Keratinocyte (primary cell): ENCODE measurements at regions not wholly inside any gene's neighbourhood (a gene's known extent, or its start where the extent isn't known, plus 50 kb on each side); places are given as distances from the start of the nearest gene placed in this dataset.

ENCODE experiments used
- DNase-seq: peaks from one replicate; pipeline ENCODE4 v3.0.0-alpha.2; 2011; ENCODE audit warnings: low read depth, missing footprints, low spot score
- FAIRE-seq: peaks from 2 replicates; lab custom pipeline; 2011; peaks lifted over from hg19 to GRCh38; lab: Jason Lieb, UNC
- H2AFZ ChIP-seq: 2 replicates; pipeline ENCODE4 v1.6.0; 2012; ENCODE audit warnings: low read length, control low read depth, inconsistent platforms; ENCODE audit not compliant: control insufficient read depth
- H3K27ac ChIP-seq: 2 replicates; pipeline ENCODE4 v1.5.1; 2011; ENCODE audit warnings: low read length; ENCODE audit not compliant: control insufficient read depth, insufficient read depth
- H3K27me3 ChIP-seq: 3 replicates; pipeline ENCODE4 v1.6.0; 2011; ENCODE audit warnings: low read length; ENCODE audit not compliant: control insufficient read depth, insufficient read depth; ENCODE audit errors: extremely low read depth
- H3K36me3 ChIP-seq, 2 experiments: 2 replicates in 1 of 2; 3 replicates in 1 of 2; pipeline ENCODE4 v1.5.1; 2011; ENCODE audit warnings: low read length in 2 of 2, mild to moderate bottlenecking in 1 of 2; ENCODE audit not compliant: control insufficient read depth in 2 of 2, insufficient read depth in 2 of 2; ENCODE audit errors: extremely low read depth in 1 of 2
- H3K4me1 ChIP-seq: 3 replicates; pipeline ENCODE4 v1.5.1; 2011; ENCODE audit warnings: low read length; ENCODE audit not compliant: control insufficient read depth, insufficient read depth; ENCODE audit errors: extremely low read depth
- H3K4me2 ChIP-seq: 3 replicates; pipeline ENCODE4 v1.6.0; 2011; ENCODE audit warnings: low read depth, low read length; ENCODE audit not compliant: control insufficient read depth, insufficient read depth; ENCODE audit errors: extremely low read depth
- H3K4me3 ChIP-seq, 3 experiments: fragments of 200-600 bp in 1 of 3; sonication (generic) in 1 of 3; 2 replicates in 2 of 3; 3 replicates in 1 of 3; pipeline ENCODE4 v1.5.1; 2011 to 2016; ENCODE audit warnings: low read length in 3 of 3, mild to moderate bottlenecking in 3 of 3, control low read depth in 2 of 3, inconsistent platforms in 1 of 3, low read depth in 1 of 3, mixed read lengths in 1 of 3, mixed run types in 1 of 3, moderate library complexity in 1 of 3; ENCODE audit not compliant: control insufficient read depth in 2 of 3, insufficient read depth in 2 of 3; ENCODE audit errors: extremely low read depth in 1 of 3
- H3K79me2 ChIP-seq: 2 replicates; pipeline ENCODE4 v1.6.0; 2012; ENCODE audit warnings: low read length; ENCODE audit not compliant: control insufficient read depth, insufficient read depth
- H3K9ac ChIP-seq: 3 replicates; pipeline ENCODE4 v1.6.0; 2011; ENCODE audit warnings: low read length; ENCODE audit not compliant: control insufficient read depth, insufficient read depth; ENCODE audit errors: extremely low read depth
- H3K9me1 ChIP-seq: 3 replicates; pipeline ENCODE4 v1.6.0; 2011; ENCODE audit warnings: low read length; ENCODE audit not compliant: control insufficient read depth, insufficient read depth; ENCODE audit errors: extremely low read depth
- H3K9me3 ChIP-seq: 2 replicates; pipeline ENCODE4 v1.5.1; 2012; ENCODE audit warnings: low read depth, low read length; ENCODE audit not compliant: control insufficient read depth
- H4K20me1 ChIP-seq: 3 replicates; pipeline ENCODE4 v1.6.0; 2011; ENCODE audit warnings: low read length; ENCODE audit not compliant: control insufficient read depth, insufficient read depth; ENCODE audit errors: extremely low read depth
- EZH2 ChIP-seq: IDR thresholded peaks from one replicate; pipeline ENCODE4 v1.6.1; 2012; ENCODE audit warnings: inconsistent platforms, mild to moderate bottlenecking, low read length, moderate library complexity
- dilution Hi-C: fragments of 300-500 bp; cut with MboI; formaldehyde crosslinking; loops from one replicate; pipeline ENCODE4 v1.7.0; 2020; ENCODE audit warnings: low sequenced_read_pairs; ENCODE audit not compliant: extremely low pct_ligation_motif_present
- TF ChIP-seq, protein P1 (sequence below), 3 experiments: IDR thresholded peaks in 1 of 3; conservative IDR thresholded peaks in 1 of 3; optimal IDR thresholded peaks in 1 of 3; 2 replicates in 2 of 3; 3 replicates in 1 of 3; pipeline versions ENCODE3 to v1.5.1; 2011; ENCODE audit warnings: low read length in 3 of 3, mild to moderate bottlenecking in 3 of 3, moderate library complexity in 2 of 3, control low read depth in 1 of 3, inconsistent platforms in 1 of 3; ENCODE audit not compliant: insufficient read depth in 2 of 3; ENCODE audit errors: extremely low read depth in 1 of 3

DNA sequence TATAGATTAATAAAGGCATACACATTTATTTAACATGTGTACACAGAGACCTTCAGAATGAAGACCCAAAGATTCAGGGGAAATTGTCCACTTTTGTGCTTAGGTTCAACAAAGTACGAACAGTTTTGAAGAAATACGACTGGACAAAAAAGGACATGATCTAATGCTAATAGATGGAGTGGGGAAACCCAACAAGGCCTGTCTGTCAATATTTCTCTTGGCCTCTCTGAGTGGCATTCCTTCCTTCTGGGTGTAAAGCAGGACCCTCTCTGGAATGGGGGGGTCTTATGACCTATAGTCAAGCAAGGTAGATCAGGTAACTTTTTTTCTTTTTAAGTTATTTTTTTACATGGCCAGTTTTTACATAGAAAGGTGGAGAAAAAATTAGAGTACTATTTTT, 222.3 kb upstream of the IGFBP3 start:
- Histone ChIP-seq H3K79me2 (no peaks in the 10 kb centered on the region), H3K4me3 (no peak overlapping the region)

DNA sequence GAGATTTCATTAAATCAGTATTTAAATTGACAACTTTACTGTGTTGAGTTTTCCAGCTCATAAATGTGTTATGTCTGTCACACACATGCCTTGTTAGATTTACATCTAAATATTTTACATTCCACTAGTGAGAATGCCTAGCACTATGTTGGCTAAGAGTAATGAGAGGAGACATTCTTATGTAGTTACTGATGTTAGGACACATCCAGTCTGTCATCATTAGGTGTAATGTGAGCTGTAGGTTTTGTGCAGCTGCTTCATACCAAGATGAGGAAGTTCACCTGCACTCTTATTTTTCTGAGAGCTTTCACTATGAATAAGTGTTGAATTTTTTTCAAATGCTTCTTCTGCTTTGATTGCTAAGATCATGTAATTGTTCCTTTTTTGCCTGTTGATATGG, 218.0 kb upstream of the IGFBP3 start:
- Histone ChIP-seq H3K9me3 (no peaks in the 10 kb centered on the region), H2AFZ (no peak overlapping the region), H3K36me3 (no peaks in the 10 kb centered on the region), H3K4me1 (no peaks in the 10 kb centered on the region), H3K9ac (no peak overlapping the region), H3K27ac (no peak overlapping the region), H4K20me1 (no peaks in the 10 kb centered on the region), H3K27me3 (no peaks in the 10 kb centered on the region), H3K9me1 (no peaks in the 10 kb centered on the region), H3K4me2 (no peak overlapping the region), H3K79me2 (no peaks in the 10 kb centered on the region), H3K4me3 (no peak overlapping the region)
- dilution Hi-C loops: no loop called here
- peak; percentile 79 for FAIRE-seq
- TF ChIP-seq EZH2: no peak
- no peak for DNase-seq

More for the DNA sequence above, 222.3 kb upstream of the IGFBP3 start:
- Histone ChIP-seq H3K36me3 (no peaks in the 10 kb centered on the region), H3K27ac (no peak overlapping the region), H3K4me2 (no peak overlapping the region), H3K9ac (no peak overlapping the region), H3K9me3 (no peaks in the 10 kb centered on the region), H2AFZ (no peak overlapping the region), H4K20me1 (no peaks in the 10 kb centered on the region), H3K9me1 (no peaks in the 10 kb centered on the region), H3K4me1 (peaks cover 5% of the 10 kb centered on the region), H3K27me3 (no peaks in the 10 kb centered on the region)
- FAIRE-seq: no peak
- TF ChIP-seq, protein P1, sequence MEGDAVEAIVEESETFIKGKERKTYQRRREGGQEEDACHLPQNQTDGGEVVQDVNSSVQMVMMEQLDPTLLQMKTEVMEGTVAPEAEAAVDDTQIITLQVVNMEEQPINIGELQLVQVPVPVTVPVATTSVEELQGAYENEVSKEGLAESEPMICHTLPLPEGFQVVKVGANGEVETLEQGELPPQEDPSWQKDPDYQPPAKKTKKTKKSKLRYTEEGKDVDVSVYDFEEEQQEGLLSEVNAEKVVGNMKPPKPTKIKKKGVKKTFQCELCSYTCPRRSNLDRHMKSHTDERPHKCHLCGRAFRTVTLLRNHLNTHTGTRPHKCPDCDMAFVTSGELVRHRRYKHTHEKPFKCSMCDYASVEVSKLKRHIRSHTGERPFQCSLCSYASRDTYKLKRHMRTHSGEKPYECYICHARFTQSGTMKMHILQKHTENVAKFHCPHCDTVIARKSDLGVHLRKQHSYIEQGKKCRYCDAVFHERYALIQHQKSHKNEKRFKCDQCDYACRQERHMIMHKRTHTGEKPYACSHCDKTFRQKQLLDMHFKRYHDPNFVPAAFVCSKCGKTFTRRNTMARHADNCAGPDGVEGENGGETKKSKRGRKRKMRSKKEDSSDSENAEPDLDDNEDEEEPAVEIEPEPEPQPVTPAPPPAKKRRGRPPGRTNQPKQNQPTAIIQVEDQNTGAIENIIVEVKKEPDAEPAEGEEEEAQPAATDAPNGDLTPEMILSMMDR (optimal IDR thresholded peaks at IDR 0.05 in 1 of 3, IDR thresholded peaks at IDR 0.05 in 1 of 3, conservative IDR thresholded peaks at IDR 0.05 in 1 of 3; ENCODE audit: extremely low read depth in 1 of 3, insufficient read depth in 2 of 3, low read length in 3 of 3): no peak
- no peak for TF ChIP-seq EZH2
- no peak for DNase-seq
- dilution Hi-C loops: no loop called here

DNA sequence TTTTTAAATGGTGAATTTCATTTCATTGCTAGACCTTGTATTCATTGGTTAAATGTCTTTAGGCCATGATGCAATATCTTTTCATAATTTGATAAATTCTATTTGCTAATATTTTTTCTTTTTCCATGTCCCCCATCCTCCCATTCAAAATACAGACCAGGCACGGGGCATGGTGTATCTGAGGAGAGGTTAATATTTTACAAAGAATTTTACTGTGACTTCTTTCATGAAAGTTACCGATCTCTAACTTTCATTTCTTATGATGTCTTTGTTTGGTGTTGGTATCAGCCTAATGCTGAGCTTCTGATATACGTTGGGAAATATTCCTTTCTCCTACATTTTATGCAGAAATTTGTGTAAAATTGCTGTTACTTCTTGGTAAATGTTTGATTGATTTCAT, 216.7 kb upstream of the IGFBP3 start:
- no peak for FAIRE-seq

More for the DNA sequence above, 216.7 kb upstream of the IGFBP3 start:
- H2AFZ ChIP-seq: no peak overlapping the region
- dilution Hi-C loops: no loop called here
- no peaks in the 10 kb centered on the region for H4K20me1 ChIP-seq
- no peaks in the 10 kb centered on the region for H3K4me1 ChIP-seq
- no peak overlapping the region for H3K4me2 ChIP-seq
- H3K27me3 ChIP-seq: no peaks in the 10 kb centered on the region
- TF ChIP-seq EZH2: no peak
- TF ChIP-seq, protein P1 (optimal IDR thresholded peaks at IDR 0.05 in 1 of 3, IDR thresholded peaks at IDR 0.05 in 1 of 3, conservative IDR thresholded peaks at IDR 0.05 in 1 of 3; ENCODE audit: extremely low read depth in 1 of 3, insufficient read depth in 2 of 3, low read length in 3 of 3): no peak
- DNase-seq: no peak
- no peaks in the 10 kb centered on the region for H3K36me3 ChIP-seq
- no peaks in the 10 kb centered on the region for H3K79me2 ChIP-seq
- no peak overlapping the region for H3K9ac ChIP-seq
- no peaks in the 10 kb centered on the region for H3K9me1 ChIP-seq
- H3K9me3 ChIP-seq: no peaks in the 10 kb centered on the region
- H3K27ac ChIP-seq: no peak overlapping the region
- H3K4me3 ChIP-seq: no peak overlapping the region
